Stimulated activated naive B cell treated with anti-CD40 and anti-IgM and Interleukin-4, amounts not matched to agents 10 μg/mL and 1 μg/mL and 100 μg/mL, for 72 hours (primary cell): ENCODE measurements at regions not wholly inside any gene's neighbourhood (a gene's known extent, or its start where the extent isn't known, plus 50 kb on each side); places are given as distances from the start of the nearest gene placed in this dataset.

ENCODE experiments used
- ATAC-seq, 2 donors: fragments of 150-1000 bp; cut with Tn5 transposase; replicated peaks; 2 replicates each; pipeline ENCODE4 v1.10.0; 2021; ENCODE audit warnings: moderate library complexity in 1 of 2
- DNase-seq: peaks from one replicate; pipeline ENCODE4 v3.0.0; 2021
- H3K27ac Mint-ChIP-seq: one replicate; pipeline ENCODE4 v1.8.0; 2022; ENCODE audit warnings: mild to moderate bottlenecking, mixed read lengths
- H3K27me3 Mint-ChIP-seq, 2 donors: one replicate each; pipeline ENCODE4 v1.8.0; 2022; ENCODE audit warnings: mixed read lengths in 2 of 2
- H3K36me3 Mint-ChIP-seq, 2 donors: one replicate each; pipeline ENCODE4 v1.8.0; 2022; ENCODE audit warnings: mixed read lengths in 2 of 2, mild to moderate bottlenecking in 1 of 2
- H3K4me1 Mint-ChIP-seq, 2 donors: one replicate each; pipeline ENCODE4 v1.8.0; 2022; ENCODE audit warnings: mixed read lengths in 2 of 2, mild to moderate bottlenecking in 1 of 2
- H3K4me3 Mint-ChIP-seq, 2 donors: one replicate each; pipeline ENCODE4 v1.8.0; 2022; ENCODE audit warnings: mild to moderate bottlenecking in 2 of 2, mixed read lengths in 2 of 2, moderate library complexity in 1 of 2
- H3K9me3 Mint-ChIP-seq, 2 donors: one replicate each; pipeline ENCODE4 v1.8.0; 2022; ENCODE audit warnings: mixed read lengths in 2 of 2, mild to moderate bottlenecking in 1 of 2

DNA sequence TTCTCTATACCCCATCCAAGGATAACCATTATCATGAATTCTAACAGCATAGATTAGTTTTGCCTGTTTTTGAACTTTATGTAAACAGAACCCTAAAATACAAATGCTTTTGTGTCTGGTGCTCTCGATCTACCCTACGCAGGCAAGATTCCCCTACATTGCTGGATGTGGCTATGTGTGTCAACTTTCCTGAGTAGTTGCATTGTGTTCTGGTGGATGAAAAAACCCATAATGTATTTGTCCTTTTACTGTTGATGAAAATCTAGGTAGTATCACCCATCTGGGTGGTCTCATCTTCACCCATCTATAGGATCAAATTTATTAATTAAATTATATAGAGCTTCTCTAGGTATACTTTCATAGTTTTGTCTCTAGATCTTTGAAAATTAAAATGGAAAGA lies 211.7 kb downstream of the ANKRD60 start:
- H3K9me3 Mint-ChIP-seq, result no peaks in the 10 kb centered on the region
- H3K27me3 Mint-ChIP-seq, result peaks cover 0 to 22% of the 10 kb centered on the region in 2 donors
- H3K27ac Mint-ChIP-seq, result no peak overlapping the region
- no peak overlapping the region for H3K4me3 Mint-ChIP-seq
- ATAC-seq, result no peak
- peaks cover 6 to 8% of the 10 kb centered on the region in 2 donors for H3K4me1 Mint-ChIP-seq
- no peak for DNase-seq
- H3K36me3 Mint-ChIP-seq, result no peaks in the 10 kb centered on the region

GRCh38 chr20:58014628-58015315 lies 213.7 kb downstream of the ANKRD60 start:
- Mint-ChIP-seq H3K27me3 (peaks cover 9 to 29% of the 10 kb centered on the region in 2 donors), H3K36me3 (no peaks in the 10 kb centered on the region), H3K4me1 (peaks cover 3 to 6% of the 10 kb centered on the region in 2 donors), H3K27ac (no peak overlapping the region), H3K4me3 (no peak overlapping the region), H3K9me3 (no peaks in the 10 kb centered on the region)
- no peak for DNase-seq
- peak; percentile 46 to 75 for ATAC-seq

GRCh38 chr20:58012731-58013510 lies 215.5 kb downstream of the ANKRD60 start:
- Mint-ChIP-seq H3K9me3 (no peaks in the 10 kb centered on the region), H3K27me3 (peaks cover 14 to 35% of the 10 kb centered on the region in 2 donors), H3K36me3 (no peaks in the 10 kb centered on the region)

GRCh38 chr20:58011947-58012610 lies 216.4 kb downstream of the ANKRD60 start:
- DNase-seq, result no peak
- Mint-ChIP-seq H3K4me3 (no peak overlapping the region), H3K9me3 (no peaks in the 10 kb centered on the region), H3K27ac (no peak overlapping the region), H3K36me3 (no peaks in the 10 kb centered on the region), H3K4me1 (peaks cover 3 to 6% of the 10 kb centered on the region in 2 donors), H3K27me3 (peaks cover 14 to 38% of the 10 kb centered on the region in 2 donors)
- no peak for ATAC-seq

More at GRCh38 chr20:58012731-58013510, 215.5 kb downstream of the ANKRD60 start:
- ATAC-seq, result no peak
- Mint-ChIP-seq H3K4me1 (peaks cover 3 to 6% of the 10 kb centered on the region in 2 donors), H3K4me3 (no peak overlapping the region), H3K27ac (no peak overlapping the region)
- DNase-seq, result no peak

GRCh38 chr20:58011106-58011946 lies 217.1 kb downstream of the ANKRD60 start:
- peaks cover 14 to 39% of the 10 kb centered on the region in 2 donors for H3K27me3 Mint-ChIP-seq
- no peaks in the 10 kb centered on the region for H3K36me3 Mint-ChIP-seq
- H3K27ac Mint-ChIP-seq, result no peak overlapping the region
- H3K9me3 Mint-ChIP-seq, result no peaks in the 10 kb centered on the region
- ATAC-seq (no peak), DNase-seq (no peak)
- peaks cover 3 to 6% of the 10 kb centered on the region in 2 donors for H3K4me1 Mint-ChIP-seq
- no peak overlapping the region for H3K4me3 Mint-ChIP-seq

DNA sequence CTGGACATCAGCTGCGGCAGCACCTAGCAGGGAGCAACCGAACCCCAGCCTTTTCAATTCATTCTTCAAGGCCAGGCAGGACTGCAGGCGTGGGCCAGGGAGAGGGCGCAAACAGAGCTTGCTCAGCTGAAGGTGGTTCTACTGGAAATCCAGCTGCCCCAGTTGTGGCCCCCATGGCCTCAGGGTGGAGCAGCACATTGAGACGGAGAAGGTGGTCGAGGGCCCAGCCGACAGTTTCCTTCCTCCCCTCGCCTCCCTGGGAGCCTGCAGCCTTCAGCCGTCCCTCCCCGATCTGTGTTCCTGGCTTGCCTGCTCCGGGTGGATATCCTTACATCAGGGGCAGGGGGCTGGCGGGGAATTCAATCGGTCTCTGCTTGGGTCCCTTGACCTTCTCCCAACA lies 217.8 kb downstream of the ANKRD60 start:
- Mint-ChIP-seq H3K4me3 (no peak overlapping the region), H3K4me1 (peaks cover 3 to 6% of the 10 kb centered on the region in 2 donors), H3K36me3 (no peaks in the 10 kb centered on the region), H3K9me3 (no peaks in the 10 kb centered on the region), H3K27ac (no peak overlapping the region), H3K27me3 (peaks cover 14 to 43% of the 10 kb centered on the region in 2 donors)
- ATAC-seq (no peak), DNase-seq (no peak)

DNA sequence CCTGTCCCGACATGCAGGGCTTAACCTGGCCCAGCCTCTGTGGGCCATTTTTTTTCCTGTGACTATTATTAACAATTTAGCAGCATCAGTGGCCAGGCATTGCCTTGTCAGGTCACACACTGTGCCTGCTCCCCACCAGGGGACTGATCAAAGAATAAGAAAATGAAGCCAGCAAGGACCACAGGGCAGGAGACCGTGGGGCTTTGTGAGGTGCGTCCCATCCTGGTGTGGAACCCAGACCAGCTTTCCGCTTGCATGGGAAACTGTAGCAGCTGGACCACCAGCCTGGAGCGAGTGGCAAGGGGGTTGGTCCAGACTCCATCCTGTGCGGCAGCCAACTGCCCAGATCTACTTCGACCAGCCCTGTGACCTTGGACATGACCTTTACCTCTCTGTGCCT lies 218.3 kb downstream of the ANKRD60 start:
- Mint-ChIP-seq H3K4me3 (no peak overlapping the region), H3K27ac (no peak overlapping the region), H3K36me3 (no peaks in the 10 kb centered on the region), H3K9me3 (no peaks in the 10 kb centered on the region), H3K4me1 (peaks cover 3 to 6% of the 10 kb centered on the region in 2 donors), H3K27me3 (peaks cover 14 to 42% of the 10 kb centered on the region in 2 donors)
- DNase-seq, result no peak
- ATAC-seq, result no peak

DNA sequence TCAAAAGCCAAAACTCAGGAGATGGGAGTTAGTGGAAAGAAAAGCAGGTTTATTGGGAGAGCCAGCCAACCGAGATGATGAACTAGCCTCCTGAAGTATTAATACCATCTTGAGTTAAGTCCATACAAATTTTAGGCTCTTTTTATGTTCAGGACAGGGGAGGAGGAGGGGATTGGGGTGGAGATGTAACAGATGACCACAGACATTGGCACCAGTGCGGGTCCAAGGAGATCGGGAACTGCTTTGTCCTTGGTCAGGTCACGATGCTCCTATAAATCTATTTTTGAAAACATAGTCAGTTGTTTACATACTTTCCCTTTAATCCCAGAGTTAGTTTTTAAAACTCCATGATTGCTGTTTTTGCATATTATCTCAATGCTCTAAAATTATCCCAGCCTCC lies 219.6 kb downstream of the ANKRD60 start:
- Mint-ChIP-seq H3K9me3 (no peaks in the 10 kb centered on the region), H3K4me3 (no peak overlapping the region), H3K27me3 (peaks cover 14 to 42% of the 10 kb centered on the region in 2 donors), H3K36me3 (no peaks in the 10 kb centered on the region), H3K4me1 (no peaks in the 10 kb centered on the region), H3K27ac (no peak overlapping the region)
- ATAC-seq, result no peak
- DNase-seq, result no peak

GRCh38 chr20:58008413-58008812 lies 220.0 kb downstream of the ANKRD60 start:
- Mint-ChIP-seq H3K27ac (no peak overlapping the region), H3K9me3 (no peaks in the 10 kb centered on the region), H3K4me1 (no peaks in the 10 kb centered on the region), H3K36me3 (no peaks in the 10 kb centered on the region), H3K27me3 (peaks cover 14 to 42% of the 10 kb centered on the region in 2 donors), H3K4me3 (no peak overlapping the region)
- DNase-seq (no peak), ATAC-seq (no peak)

GRCh38 chr20:58007947-58008346 lies 220.5 kb downstream of the ANKRD60 start:
- Mint-ChIP-seq H3K4me1 (no peaks in the 10 kb centered on the region), H3K27ac (no peak overlapping the region), H3K4me3 (no peak overlapping the region), H3K36me3 (no peaks in the 10 kb centered on the region), H3K9me3 (no peaks in the 10 kb centered on the region), H3K27me3 (peaks cover 14 to 39% of the 10 kb centered on the region in 2 donors)
- ATAC-seq (no peak), DNase-seq (no peak)

DNA sequence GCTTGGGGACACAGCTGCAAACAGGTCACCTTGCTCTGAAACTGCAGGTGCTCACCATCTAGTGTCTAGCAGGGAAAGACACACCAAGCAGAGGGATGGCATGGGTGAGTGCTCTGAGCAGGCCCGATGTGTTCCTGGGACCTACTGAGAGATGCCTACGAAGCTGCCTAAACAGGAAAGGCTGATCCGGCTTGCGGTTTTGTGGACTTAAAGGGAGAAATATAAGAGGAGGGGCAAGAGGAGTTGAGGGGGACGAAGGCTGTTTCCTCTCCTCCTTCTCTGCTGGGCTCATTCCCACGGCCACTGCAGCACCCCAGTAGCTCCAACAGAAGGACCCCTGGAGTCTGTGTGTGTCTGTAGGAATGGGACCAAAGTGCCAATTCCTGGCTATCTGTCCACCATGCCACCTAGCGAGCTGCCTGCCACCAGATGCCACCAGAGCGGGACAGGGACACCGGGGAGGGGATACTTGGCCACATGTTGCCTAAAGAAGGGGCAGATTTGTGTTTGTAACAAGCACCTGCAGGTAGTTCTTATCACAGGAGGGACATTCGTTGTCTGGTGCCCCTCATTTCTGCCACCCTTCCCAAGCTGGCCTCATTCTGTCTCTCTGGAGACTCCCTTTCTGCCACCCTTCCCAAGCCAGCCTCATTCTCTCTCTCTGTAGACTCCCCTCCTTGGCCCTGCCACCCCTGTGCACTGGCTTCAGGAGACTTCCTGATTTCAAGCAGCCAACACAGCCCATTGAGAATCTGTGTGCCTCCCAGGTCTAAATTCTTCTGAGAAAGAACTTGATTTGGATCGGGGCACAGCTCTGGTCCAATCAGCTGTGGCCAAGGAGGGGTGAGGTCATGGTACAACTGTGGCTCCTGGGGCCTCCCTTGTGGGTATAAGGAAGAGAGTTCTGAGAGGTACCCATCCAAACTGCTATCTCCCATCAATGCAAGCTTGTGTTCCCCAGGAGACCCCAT lies 221.8 kb downstream of the ANKRD60 start:
- H3K36me3 Mint-ChIP-seq, result no peaks in the 10 kb centered on the region
- no peaks in the 10 kb centered on the region for H3K4me1 Mint-ChIP-seq
- no peak overlapping the region for H3K27ac Mint-ChIP-seq
- no peak overlapping the region for H3K4me3 Mint-ChIP-seq
- ATAC-seq (no peak), DNase-seq (no peak)
- peaks cover 14 to 30% of the 10 kb centered on the region in 2 donors for H3K27me3 Mint-ChIP-seq
- no peaks in the 10 kb centered on the region for H3K9me3 Mint-ChIP-seq

DNA sequence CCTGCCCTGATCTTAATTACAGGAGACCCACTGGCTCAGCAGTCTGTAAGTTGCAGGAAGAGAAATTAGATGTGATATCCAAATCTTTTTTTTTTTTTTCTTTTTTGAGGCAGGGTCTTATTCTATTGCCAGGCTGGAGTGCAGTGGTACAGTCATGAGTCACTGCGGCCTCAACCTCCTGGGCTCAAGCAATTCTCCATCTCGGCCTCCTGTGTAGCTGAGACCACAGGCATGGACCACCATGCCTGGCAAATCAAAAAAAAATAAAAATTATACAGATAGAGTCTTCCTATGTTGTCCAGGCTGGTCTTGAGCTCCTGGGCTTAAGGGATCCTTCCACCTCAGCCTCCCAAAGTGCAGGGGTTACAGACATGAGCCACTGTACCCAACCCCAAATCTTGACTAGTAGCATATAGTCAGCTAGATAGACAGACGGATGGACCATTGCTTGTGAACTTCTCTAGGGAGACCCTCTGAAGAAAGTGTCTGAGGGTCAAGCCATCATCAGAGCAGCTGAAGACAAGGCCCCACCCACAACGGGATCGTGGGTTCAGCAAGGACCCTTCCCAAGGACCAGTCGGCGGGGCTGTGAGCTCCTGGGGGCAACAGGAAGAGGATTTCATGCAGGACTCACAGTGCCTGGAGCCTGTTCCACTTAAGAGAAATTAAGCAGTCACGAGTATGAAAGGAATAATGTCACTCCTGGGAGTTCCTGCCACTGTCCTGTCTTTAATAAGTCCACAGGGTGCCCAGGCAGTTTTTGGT lies 222.7 kb downstream of the ANKRD60 start:
- ATAC-seq (no peak), DNase-seq (no peak)
- Mint-ChIP-seq H3K4me3 (no peak overlapping the region), H3K4me1 (no peaks in the 10 kb centered on the region), H3K36me3 (no peaks in the 10 kb centered on the region), H3K9me3 (no peaks in the 10 kb centered on the region), H3K27ac (no peak overlapping the region), H3K27me3 (peaks cover 5 to 23% of the 10 kb centered on the region in 2 donors)
